ENCODE measurements at regions not wholly inside any gene's neighbourhood (a gene's known extent, or its start where the extent isn't known, plus 50 kb on each side); places are given as distances from the start of the nearest gene placed in this dataset.

- Histone ChIP-seq H3K4me3 (ENCODE audit: control insufficient read depth in 1 of 7, extremely low read depth in 1 of 7, insufficient read depth in 4 of 7, low read depth in 2 of 7, low read length in 6 of 7) (no peak overlapping the region), H3K36me3 (ENCODE audit: control insufficient read depth in 4 of 4, insufficient read depth in 4 of 4, low read length in 3 of 4) (no peaks in the 10 kb centered on the region), H3K4me1 (ENCODE audit: control extremely low read depth in 1 of 4, control insufficient read depth in 4 of 4, insufficient read depth in 4 of 4, low read length in 3 of 4) (peaks cover 0 to 3% (median 1%) of the 10 kb centered on the region in 4 experiments), H3K27me3 (replicated peaks in 2 of 5; ENCODE audit: control insufficient read depth in 4 of 5, insufficient read depth in 5 of 5, low read length in 4 of 5) (no peaks in the 10 kb centered on the region), H3K9me3 (ENCODE audit: control extremely low read depth in 1 of 5, control insufficient read depth in 4 of 5, insufficient read depth in 2 of 5, low read depth in 1 of 5, low read length in 4 of 5) (no peaks in the 10 kb centered on the region), H3K27ac (ENCODE audit: insufficient read depth in 1 of 2, low read depth in 1 of 2, low read length in 2 of 2, poor library complexity in 1 of 2, severe bottlenecking in 2 of 2) (no peak overlapping the region)
- ChIA-PET POLR2A (interaction anchor here (0.6 kb wide), 1 partner anchor 657 kb away, joined by 3 read pairs; no protein-coding TSS in a partner anchor), CTCF (no interaction called here)
- DNase-seq, result no peak
- 98% methylated on average over 4 of the region's 5 CpGs for WGBS (ENCODE audit: insufficient coverage)
Observed at GRCh38 chr6:15001326-15001910, 244.5 kb upstream of the JARID2 start.

- peaks cover 0 to 4% (median 0%) of the 10 kb centered on the region in 5 experiments for H3K9me3 ChIP-seq (ENCODE audit: control extremely low read depth in 1 of 5, control insufficient read depth in 4 of 5, insufficient read depth in 2 of 5, low read depth in 1 of 5, low read length in 4 of 5)
- H3K36me3 ChIP-seq (ENCODE audit: control insufficient read depth in 4 of 4, insufficient read depth in 4 of 4, low read length in 3 of 4), result no peaks in the 10 kb centered on the region
- peaks cover 0 to 2% (median 0%) of the 10 kb centered on the region in 4 experiments for H3K4me1 ChIP-seq (ENCODE audit: control extremely low read depth in 1 of 4, control insufficient read depth in 4 of 4, insufficient read depth in 4 of 4, low read length in 3 of 4)
- ChIA-PET CTCF (no interaction called here), POLR2A (no interaction called here)
- no peak overlapping the region for H3K27ac ChIP-seq (ENCODE audit: insufficient read depth in 1 of 2, low read depth in 1 of 2, low read length in 2 of 2, poor library complexity in 1 of 2, severe bottlenecking in 2 of 2)
- no peaks in the 10 kb centered on the region for H3K27me3 ChIP-seq (replicated peaks in 2 of 5; ENCODE audit: control insufficient read depth in 4 of 5, insufficient read depth in 5 of 5, low read length in 4 of 5)
- DNase-seq, result no peak
- H3K4me3 ChIP-seq (ENCODE audit: control insufficient read depth in 1 of 7, extremely low read depth in 1 of 7, insufficient read depth in 4 of 7, low read depth in 2 of 7, low read length in 6 of 7), result no peak overlapping the region
Observed at GRCh38 chr6:15008269-15008668, 237.6 kb upstream of the JARID2 start.

- Histone ChIP-seq H3K9me3 (ENCODE audit: control extremely low read depth in 1 of 5, control insufficient read depth in 4 of 5, insufficient read depth in 2 of 5, low read depth in 1 of 5, low read length in 4 of 5) (peaks cover 0 to 4% (median 0%) of the 10 kb centered on the region in 5 experiments), H3K27me3 (replicated peaks in 2 of 5; ENCODE audit: control insufficient read depth in 4 of 5, insufficient read depth in 5 of 5, low read length in 4 of 5) (no peaks in the 10 kb centered on the region), H3K4me3 (ENCODE audit: control insufficient read depth in 1 of 7, extremely low read depth in 1 of 7, insufficient read depth in 4 of 7, low read depth in 2 of 7, low read length in 6 of 7) (no peak overlapping the region), H3K4me1 (ENCODE audit: control extremely low read depth in 1 of 4, control insufficient read depth in 4 of 4, insufficient read depth in 4 of 4, low read length in 3 of 4) (peaks cover 0 to 15% (median 6%) of the 10 kb centered on the region in 4 experiments), H3K27ac (ENCODE audit: insufficient read depth in 1 of 2, low read depth in 1 of 2, low read length in 2 of 2, poor library complexity in 1 of 2, severe bottlenecking in 2 of 2) (no peak overlapping the region), H3K36me3 (ENCODE audit: control insufficient read depth in 4 of 4, insufficient read depth in 4 of 4, low read length in 3 of 4) (no peaks in the 10 kb centered on the region)
- ChIA-PET POLR2A (no interaction called here), CTCF (no interaction called here)
- no peak for DNase-seq
- 83% methylated on average over 1 of the region's 1 CpG for WGBS (ENCODE audit: insufficient coverage)
Observed at GRCh38 chr6:15014958-15015357, 230.9 kb upstream of the JARID2 start.

- ChIA-PET CTCF (interaction anchor here (1.2 kb wide), 1 partner anchor 17 kb away, joined by 3 read pairs; no protein-coding TSS in a partner anchor), POLR2A (no interaction called here)
- WGBS (ENCODE audit: insufficient coverage), result 100% methylated on average over 2 of the region's 6 CpGs
Observed at GRCh38 chr6:15016813-15017212, 229.1 kb upstream of the JARID2 start.

GRCh38 chr6:15017261-15017660 is 228.6 kb upstream of the JARID2 start:
- ChIA-PET POLR2A (no interaction called here), CTCF (interaction anchor here (1.2 kb wide), 1 partner anchor 17 kb away, joined by 3 read pairs; no protein-coding TSS in a partner anchor)
- H3K27ac ChIP-seq (ENCODE audit: insufficient read depth in 1 of 2, low read depth in 1 of 2, low read length in 2 of 2, poor library complexity in 1 of 2, severe bottlenecking in 2 of 2), result no peak overlapping the region
- WGBS (ENCODE audit: insufficient coverage), result 32% methylated on average over 10 of the region's 11 CpGs
- peak; percentile 21 to 49 (median 39) for DNase-seq
- H3K4me1 ChIP-seq (ENCODE audit: control extremely low read depth in 1 of 4, control insufficient read depth in 4 of 4, insufficient read depth in 4 of 4, low read length in 3 of 4), result peaks cover 0 to 15% (median 6%) of the 10 kb centered on the region in 4 experiments
- H3K9me3 ChIP-seq (ENCODE audit: control extremely low read depth in 1 of 5, control insufficient read depth in 4 of 5, insufficient read depth in 2 of 5, low read depth in 1 of 5, low read length in 4 of 5), result peaks cover 0 to 4% (median 0%) of the 10 kb centered on the region in 5 experiments
- H3K27me3 ChIP-seq (replicated peaks in 2 of 5; ENCODE audit: control insufficient read depth in 4 of 5, insufficient read depth in 5 of 5, low read length in 4 of 5), result no peaks in the 10 kb centered on the region
- H3K4me3 ChIP-seq (ENCODE audit: control insufficient read depth in 1 of 7, extremely low read depth in 1 of 7, insufficient read depth in 4 of 7, low read depth in 2 of 7, low read length in 6 of 7), result peak overlapping the region in 3 of 7 experiments; percentile 9 to 54 (median 24)
- no peaks in the 10 kb centered on the region for H3K36me3 ChIP-seq (ENCODE audit: control insufficient read depth in 4 of 4, insufficient read depth in 4 of 4, low read length in 3 of 4)

More at GRCh38 chr6:15016813-15017212, 229.1 kb upstream of the JARID2 start:
- peak overlapping the region in 1 of 7 experiments; percentile 54 for H3K4me3 ChIP-seq (ENCODE audit: control insufficient read depth in 1 of 7, extremely low read depth in 1 of 7, insufficient read depth in 4 of 7, low read depth in 2 of 7, low read length in 6 of 7)
- peaks cover 0 to 15% (median 6%) of the 10 kb centered on the region in 4 experiments for H3K4me1 ChIP-seq (ENCODE audit: control extremely low read depth in 1 of 4, control insufficient read depth in 4 of 4, insufficient read depth in 4 of 4, low read length in 3 of 4)
- no peaks in the 10 kb centered on the region for H3K27me3 ChIP-seq (replicated peaks in 2 of 5; ENCODE audit: control insufficient read depth in 4 of 5, insufficient read depth in 5 of 5, low read length in 4 of 5)
- H3K9me3 ChIP-seq (ENCODE audit: control extremely low read depth in 1 of 5, control insufficient read depth in 4 of 5, insufficient read depth in 2 of 5, low read depth in 1 of 5, low read length in 4 of 5), result peaks cover 0 to 4% (median 0%) of the 10 kb centered on the region in 5 experiments
- no peak for DNase-seq
- H3K27ac ChIP-seq (ENCODE audit: insufficient read depth in 1 of 2, low read depth in 1 of 2, low read length in 2 of 2, poor library complexity in 1 of 2, severe bottlenecking in 2 of 2), result no peak overlapping the region
- H3K36me3 ChIP-seq (ENCODE audit: control insufficient read depth in 4 of 4, insufficient read depth in 4 of 4, low read length in 3 of 4), result no peaks in the 10 kb centered on the region

GRCh38 chr6:15017803-15018202 is 228.1 kb upstream of the JARID2 start:
- DNase-seq, result no peak
- ChIA-PET POLR2A (no interaction called here), CTCF (no interaction called here)
- Histone ChIP-seq H3K9me3 (ENCODE audit: control extremely low read depth in 1 of 5, control insufficient read depth in 4 of 5, insufficient read depth in 2 of 5, low read depth in 1 of 5, low read length in 4 of 5) (peaks cover 0 to under 1% (median 0%) of the 10 kb centered on the region in 5 experiments), H3K4me1 (ENCODE audit: control extremely low read depth in 1 of 4, control insufficient read depth in 4 of 4, insufficient read depth in 4 of 4, low read length in 3 of 4) (peaks cover 0 to 15% (median 6%) of the 10 kb centered on the region in 4 experiments), H3K4me3 (ENCODE audit: control insufficient read depth in 1 of 7, extremely low read depth in 1 of 7, insufficient read depth in 4 of 7, low read depth in 2 of 7, low read length in 6 of 7) (peak overlapping the region in 2 of 7 experiments; percentile 9 to 54), H3K27ac (ENCODE audit: insufficient read depth in 1 of 2, low read depth in 1 of 2, low read length in 2 of 2, poor library complexity in 1 of 2, severe bottlenecking in 2 of 2) (no peak overlapping the region), H3K36me3 (ENCODE audit: control insufficient read depth in 4 of 4, insufficient read depth in 4 of 4, low read length in 3 of 4) (no peaks in the 10 kb centered on the region), H3K27me3 (replicated peaks in 2 of 5; ENCODE audit: control insufficient read depth in 4 of 5, insufficient read depth in 5 of 5, low read length in 4 of 5) (no peaks in the 10 kb centered on the region)
- 97% methylated on average over 8 of the region's 9 CpGs for WGBS (ENCODE audit: insufficient coverage)

GRCh38 chr6:15020119-15020770 is 225.6 kb upstream of the JARID2 start:
- Histone ChIP-seq H3K27me3 (replicated peaks in 2 of 5; ENCODE audit: control insufficient read depth in 4 of 5, insufficient read depth in 5 of 5, low read length in 4 of 5) (no peaks in the 10 kb centered on the region), H3K4me3 (ENCODE audit: control insufficient read depth in 1 of 7, extremely low read depth in 1 of 7, insufficient read depth in 4 of 7, low read depth in 2 of 7, low read length in 6 of 7) (no peak overlapping the region), H3K36me3 (ENCODE audit: control insufficient read depth in 4 of 4, insufficient read depth in 4 of 4, low read length in 3 of 4) (no peaks in the 10 kb centered on the region), H3K9me3 (ENCODE audit: control extremely low read depth in 1 of 5, control insufficient read depth in 4 of 5, insufficient read depth in 2 of 5, low read depth in 1 of 5, low read length in 4 of 5) (no peaks in the 10 kb centered on the region), H3K27ac (ENCODE audit: insufficient read depth in 1 of 2, low read depth in 1 of 2, low read length in 2 of 2, poor library complexity in 1 of 2, severe bottlenecking in 2 of 2) (no peak overlapping the region), H3K4me1 (ENCODE audit: control extremely low read depth in 1 of 4, control insufficient read depth in 4 of 4, insufficient read depth in 4 of 4, low read length in 3 of 4) (peaks cover 0 to 15% (median 6%) of the 10 kb centered on the region in 4 experiments)
- no peak for DNase-seq
- CTCF ChIA-PET, result no interaction called here
- POLR2A ChIA-PET, result no interaction called here
- WGBS (ENCODE audit: insufficient coverage), result 100% methylated on average over 3 of the region's 8 CpGs

All from common myeloid progenitor, CD34-positive (primary cell).